Breast epithelium (tissue), 4 donors: ENCODE measurements at regions not wholly inside any gene's neighbourhood (a gene's known extent, or its start where the extent isn't known, plus 50 kb on each side); places are given as distances from the start of the nearest gene placed in this dataset.

Experiments
- DNase-seq, 2 donors: peaks; one replicate each; pipeline ENCODE4 v3.0.0-alpha.2; 2019; ENCODE audit warnings: low spot score in 2 of 2
- H3K27ac ChIP-seq, 2 donors: fragments of 200-600 bp; sonication (generic) in 1 of 2; one replicate each; pipeline ENCODE4 v1.5.1; 2016 to 2019; ENCODE audit warnings: mild to moderate bottlenecking in 1 of 2
- H3K27me3 ChIP-seq, 2 donors: fragments of 200-600 bp; sonication (generic) in 1 of 2; one replicate each; pipeline versions ENCODE4 v1.5.1 to v1.6.0; 2017 to 2019; ENCODE audit warnings: control low read depth in 1 of 2, mild to moderate bottlenecking in 1 of 2
- H3K36me3 ChIP-seq: fragments of 200-600 bp; one replicate; pipeline ENCODE4 v1.5.1; 2019
- H3K4me1 ChIP-seq, 2 donors: fragments of 200-600 bp; sonication (generic); one replicate each; pipeline ENCODE4 v1.5.1; 2016 to 2019; ENCODE audit warnings: control low read depth in 1 of 2
- H3K4me3 ChIP-seq, 3 donors: fragments of 200-600 bp; sonication (generic); 1 replicate in 2 of 3; 2 replicates in 1 of 3; pipeline ENCODE4 v1.5.1; 2016 to 2019; ENCODE audit warnings: mild to moderate bottlenecking in 3 of 3, moderate library complexity in 2 of 3
- H3K9me3 ChIP-seq, 2 donors: fragments of 200-600 bp; sonication (generic) in 1 of 2; one replicate each; pipeline ENCODE4 v1.5.1; 2016 to 2019; ENCODE audit warnings: control low read depth in 1 of 2
- CTCF ChIP-seq, 3 donors: fragments of 450-650 bp; IDR thresholded peaks; one replicate each; pipeline ENCODE4 v1.5.1; 2016 to 2017; ENCODE audit warnings: antibody characterized with exemption in 3 of 3, mild to moderate bottlenecking in 3 of 3, moderate library complexity in 3 of 3
- POLR2A ChIP-seq: fragments of 450-650 bp; IDR thresholded peaks from one replicate; pipeline ENCODE4 v1.6.1; 2016; ENCODE audit warnings: antibody characterized with exemption, mild to moderate bottlenecking, moderate library complexity
- POLR2AphosphoS5 ChIP-seq, 3 donors: sonication (generic); formaldehyde crosslinking; IDR thresholded peaks; one replicate each; pipeline ENCODE4 v1.6.1; 2017; ENCODE audit warnings: antibody characterized with exemption in 3 of 3
- intact Hi-C: fragments of 100-400 bp; cut with DNase I; formaldehyde crosslinking; loops from one replicate; pipeline ENCODE4 v1.15.1; 2023; ENCODE audit warnings: low total_unique reads

DNA sequence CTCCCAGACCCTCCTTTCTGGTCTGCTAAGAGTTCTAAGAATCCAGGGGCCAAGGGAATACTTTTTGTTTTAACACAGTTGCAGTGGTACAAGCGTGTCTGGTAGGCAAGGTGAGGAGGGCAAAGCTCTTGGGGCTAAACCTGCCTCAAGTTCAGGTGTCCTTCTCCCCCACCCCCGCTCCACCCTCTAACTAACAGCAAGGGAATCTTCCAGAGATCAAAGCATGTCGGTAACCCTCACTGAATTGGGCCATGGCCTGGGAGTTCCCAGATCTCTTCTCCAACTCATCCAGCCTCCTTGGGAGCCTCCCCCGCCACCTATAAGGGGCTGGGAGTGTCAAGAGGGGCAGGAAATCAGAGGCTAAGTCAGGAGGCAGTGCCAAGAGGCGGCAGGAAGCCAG lies 55.7 kb upstream of the TAC4 start:
- H3K27me3 ChIP-seq = peaks cover 0 to 18% of the 10 kb centered on the region in 2 donors

GRCh38 chr17:49904893-49905292 lies 57.0 kb upstream of the TAC4 start:
- Histone ChIP-seq H3K4me1 (no peaks in the 10 kb centered on the region), H3K27me3 (peaks cover 0 to 24% of the 10 kb centered on the region in 2 donors), H3K9me3 (no peaks in the 10 kb centered on the region), H3K4me3 (no peak overlapping the region), H3K27ac (no peak overlapping the region), H3K36me3 (no peaks in the 10 kb centered on the region)
- TF ChIP-seq CTCF (IDR thresholded peaks at IDR 0.05) (no peak), POLR2AphosphoS5 (IDR thresholded peaks at IDR 0.05) (no peak), POLR2A (no peak)
- intact Hi-C loops = no loop called here
- DNase-seq = no peak

More for the DNA sequence above, 55.7 kb upstream of the TAC4 start:
- Histone ChIP-seq H3K9me3 (no peaks in the 10 kb centered on the region), H3K4me1 (no peaks in the 10 kb centered on the region), H3K36me3 (no peaks in the 10 kb centered on the region), H3K27ac (no peak overlapping the region), H3K4me3 (no peak overlapping the region)
- intact Hi-C loops = no loop called here
- TF ChIP-seq POLR2AphosphoS5 (IDR thresholded peaks at IDR 0.05) (no peak), POLR2A (no peak), CTCF (IDR thresholded peaks at IDR 0.05) (no peak)
- DNase-seq = no peak

DNA sequence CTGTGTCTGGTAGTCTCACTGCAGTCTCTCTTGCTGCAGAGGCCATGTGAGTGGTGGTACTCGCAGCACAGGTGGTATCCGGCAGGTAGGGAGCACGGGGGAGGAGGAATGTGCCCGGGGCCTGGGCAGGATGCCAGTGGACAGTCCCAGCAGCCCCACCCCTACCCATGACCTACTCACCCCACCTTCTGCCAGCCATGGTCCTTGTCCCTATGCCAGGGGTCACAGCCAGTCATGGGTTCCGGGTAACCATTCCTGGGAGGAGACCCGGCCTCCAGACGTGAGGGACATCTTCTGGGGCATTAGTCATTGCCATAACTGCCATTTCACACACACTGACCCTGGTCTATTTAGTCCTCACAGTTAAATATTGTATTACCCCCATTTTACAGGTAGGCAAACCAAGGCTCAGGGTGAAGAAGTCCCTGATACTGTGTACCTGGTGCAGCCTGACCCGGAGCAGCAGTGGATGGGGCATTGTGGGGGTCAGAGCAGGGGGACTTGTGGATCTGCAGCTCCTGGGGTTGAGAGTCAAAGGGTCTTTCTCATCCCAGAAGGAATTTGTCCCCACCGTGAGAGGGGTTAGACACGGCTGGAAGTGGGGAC lies 58.8 kb upstream of the TAC4 start:
- Histone ChIP-seq H3K36me3 (no peaks in the 10 kb centered on the region), H3K27ac (no peak overlapping the region), H3K9me3 (no peaks in the 10 kb centered on the region), H3K27me3 (peaks cover 7 to 39% of the 10 kb centered on the region in 2 donors), H3K4me1 (no peaks in the 10 kb centered on the region), H3K4me3 (no peak overlapping the region)
- intact Hi-C loops = no loop called here
- no peak for DNase-seq
- TF ChIP-seq POLR2AphosphoS5 (IDR thresholded peaks at IDR 0.05) = no peak

GRCh38 chr17:49907279-49907678 lies 59.4 kb upstream of the TAC4 start:
- peaks cover 7 to 39% of the 10 kb centered on the region in 2 donors for H3K27me3 ChIP-seq
- no peak for DNase-seq

DNA sequence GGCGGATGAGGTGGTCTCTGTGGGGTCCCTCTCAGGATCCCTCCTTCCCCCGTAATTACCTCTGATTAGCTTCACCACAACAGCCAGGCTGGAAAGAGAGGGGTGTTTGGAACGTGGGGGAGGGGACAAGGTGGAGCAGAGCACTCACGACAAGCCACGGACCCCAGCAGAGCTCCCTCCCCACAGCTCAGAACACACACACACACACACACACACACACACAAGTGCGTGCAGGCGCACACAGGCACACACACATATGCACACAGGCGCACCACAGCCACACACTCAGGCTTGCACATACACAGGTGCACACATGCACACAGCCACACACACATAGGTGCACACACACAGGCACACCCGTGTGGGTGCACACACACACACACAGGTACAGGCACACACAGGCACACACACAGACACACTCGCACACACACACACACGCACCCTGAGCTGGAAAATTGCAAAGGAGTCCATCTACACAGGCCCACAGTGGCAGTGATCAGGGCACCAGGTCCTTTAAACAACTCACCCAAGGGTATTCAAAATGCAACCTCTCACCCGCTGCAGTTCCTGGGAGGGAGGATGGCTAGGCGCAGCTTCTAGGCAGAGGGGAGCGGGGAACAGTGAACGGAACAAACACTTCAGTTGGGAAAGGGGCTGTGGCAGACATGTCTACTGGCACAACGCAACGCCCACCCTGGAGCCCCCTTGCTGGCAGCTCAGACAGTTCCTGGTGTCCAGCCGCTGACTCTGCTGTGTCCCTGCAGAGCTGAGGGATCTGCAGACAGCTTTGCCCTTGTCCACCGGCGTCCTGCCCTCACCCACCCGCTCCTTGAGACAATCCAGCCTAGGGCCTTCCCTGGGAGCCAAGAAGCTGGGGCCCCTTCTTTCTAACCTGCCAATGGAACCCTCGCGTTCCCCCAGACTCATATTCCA lies 59.9 kb upstream of the DLX4 start:
- H3K27me3 ChIP-seq = peaks cover 7 to 24% of the 10 kb centered on the region in 2 donors

More at GRCh38 chr17:49907279-49907678, 59.4 kb upstream of the TAC4 start:
- Histone ChIP-seq H3K4me1 (no peaks in the 10 kb centered on the region), H3K9me3 (no peaks in the 10 kb centered on the region), H3K4me3 (no peak overlapping the region), H3K36me3 (no peaks in the 10 kb centered on the region), H3K27ac (no peak overlapping the region)
- intact Hi-C loops = no loop called here
- TF ChIP-seq POLR2AphosphoS5 (IDR thresholded peaks at IDR 0.05) (no peak), POLR2A (no peak), CTCF (IDR thresholded peaks at IDR 0.05) (no peak)

More for the DNA sequence above, 59.9 kb upstream of the DLX4 start:
- intact Hi-C loops = no loop called here
- Histone ChIP-seq H3K9me3 (no peaks in the 10 kb centered on the region), H3K4me1 (no peaks in the 10 kb centered on the region), H3K27ac (no peak overlapping the region), H3K4me3 (no peak overlapping the region), H3K36me3 (no peaks in the 10 kb centered on the region)
- TF ChIP-seq POLR2A (no peak), CTCF (IDR thresholded peaks at IDR 0.05) (no peak), POLR2AphosphoS5 (IDR thresholded peaks at IDR 0.05) (no peak)
- DNase-seq = no peak
